Esophagus squamous epithelium (tissue), 4 donors: ENCODE measurements at regions not wholly inside any gene's neighbourhood (a gene's known extent, or its start where the extent isn't known, plus 50 kb on each side); places are given as distances from the start of the nearest gene placed in this dataset.

Source experiments
- CTCF ChIP-seq, 6 experiments: fragments of 450-650 bp in 4 of 6; fragments of 200-600 bp in 2 of 6; sonication (generic) in 2 of 6; IDR thresholded peaks; one replicate each; pipeline ENCODE4 v1.5.1; 2016 to 2019; ENCODE audit warnings: antibody characterized with exemption in 6 of 6, mild to moderate bottlenecking in 4 of 6, moderate library complexity in 4 of 6
- POLR2A ChIP-seq, 4 donors: fragments of 450-650 bp; IDR thresholded peaks; one replicate each; pipeline ENCODE4 v1.6.1; 2017; ENCODE audit warnings: antibody characterized with exemption in 4 of 4, mild to moderate bottlenecking in 4 of 4, moderate library complexity in 3 of 4

GRCh38 chr12:105835580-105836241, 303.0 kb downstream of the NUAK1 start:
- TF ChIP-seq POLR2A (IDR thresholded peaks at IDR 0.05), result no peak
- no peak for TF ChIP-seq CTCF (IDR thresholded peaks at IDR 0.05)
